ENCODE measurements at regions not wholly inside any gene's neighbourhood (a gene's known extent, or its start where the extent isn't known, plus 50 kb on each side); places are given as distances from the start of the nearest gene placed in this dataset.
"Not testable (repeated sequence)": the region's sequence is repeated elsewhere in the genome, so short reads cannot be mapped to it uniquely, and the experiment has no call there.

GRCh38 chr9:104269996-104270963 lies 176.2 kb downstream of the SMC2 start:
- no peak for DNase-seq (ENCODE audit: low read depth in 3 of 3, low spot score in 2 of 3)

- DNase-seq (ENCODE audit: low read depth in 3 of 3, low spot score in 2 of 3), result no peak
Observed at GRCh38 chr9:104276709-104277245, 182.7 kb downstream of the SMC2 start.

- DNase-seq (ENCODE audit: low read depth in 3 of 3, low spot score in 2 of 3), result no peak
Observed at GRCh38 chr9:104278929-104279496, 184.9 kb downstream of the SMC2 start.

- DNase-seq (ENCODE audit: low read depth in 3 of 3, low spot score in 2 of 3), result no peak
Observed at GRCh38 chr9:104279535-104280177, 185.5 kb downstream of the SMC2 start.

GRCh38 chr9:104280178-104280560 lies 186.1 kb downstream of the SMC2 start:
- DNase-seq (ENCODE audit: low read depth in 3 of 3, low spot score in 2 of 3), result no peak

GRCh38 chr9:104280711-104281110 lies 186.6 kb downstream of the SMC2 start:
- no peak for DNase-seq (ENCODE audit: low read depth in 3 of 3, low spot score in 2 of 3)

GRCh38 chr9:104286187-104286586 lies 192.1 kb downstream of the SMC2 start:
- DNase-seq (ENCODE audit: low read depth in 3 of 3, low spot score in 2 of 3), result no peak

- DNase-seq (ENCODE audit: low read depth in 3 of 3, low spot score in 2 of 3), result no peak
Observed at GRCh38 chr9:104286799-104287198, 192.7 kb downstream of the SMC2 start.

GRCh38 chr9:104287253-104287878 lies 193.3 kb downstream of the SMC2 start:
- peak; percentile 16 to 31 (median 26) for DNase-seq (ENCODE audit: low read depth in 3 of 3, low spot score in 2 of 3)

GRCh38 chr9:104293877-104294276 lies 199.8 kb downstream of the SMC2 start:
- no peak for DNase-seq (ENCODE audit: low read depth in 3 of 3, low spot score in 2 of 3)

GRCh38 chr9:104300124-104300523 lies 203.9 kb upstream of the OR13F1 start:
- no peak for DNase-seq (ENCODE audit: low read depth in 3 of 3, low spot score in 2 of 3)

- DNase-seq (ENCODE audit: low read depth in 3 of 3, low spot score in 2 of 3), result no peak
Observed at GRCh38 chr9:104301755-104302154, 202.3 kb upstream of the OR13F1 start.

GRCh38 chr9:104302775-104303174 lies 201.3 kb upstream of the OR13F1 start:
- DNase-seq (ENCODE audit: low read depth in 3 of 3, low spot score in 2 of 3), result no peak

GRCh38 chr9:104304925-104305324 lies 199.1 kb upstream of the OR13F1 start:
- DNase-seq (ENCODE audit: low read depth in 3 of 3, low spot score in 2 of 3), result no peak

- no peak for DNase-seq (ENCODE audit: low read depth in 3 of 3, low spot score in 2 of 3)
Observed at GRCh38 chr9:104313396-104314110, 190.5 kb upstream of the OR13F1 start.

GRCh38 chr9:104316201-104317009 lies 187.7 kb upstream of the OR13F1 start:
- not testable (repeated sequence) for DNase-seq (ENCODE audit: low read depth in 3 of 3, low spot score in 2 of 3)

GRCh38 chr9:104319198-104319597 lies 184.9 kb upstream of the OR13F1 start:
- DNase-seq (ENCODE audit: low read depth in 3 of 3, low spot score in 2 of 3), result no peak

- no peak for DNase-seq (ENCODE audit: low read depth in 3 of 3, low spot score in 2 of 3)
Observed at GRCh38 chr9:104319685-104320084, 184.4 kb upstream of the OR13F1 start.

GRCh38 chr9:104322596-104322995 lies 181.5 kb upstream of the OR13F1 start:
- DNase-seq (ENCODE audit: low read depth in 3 of 3, low spot score in 2 of 3), result no peak

Data from right renal cortex interstitium (tissue), 3 donors.